ENCODE measurements at regions not wholly inside any gene's neighbourhood (a gene's known extent, or its start where the extent isn't known, plus 50 kb on each side); places are given as distances from the start of the nearest gene placed in this dataset.

DNA sequence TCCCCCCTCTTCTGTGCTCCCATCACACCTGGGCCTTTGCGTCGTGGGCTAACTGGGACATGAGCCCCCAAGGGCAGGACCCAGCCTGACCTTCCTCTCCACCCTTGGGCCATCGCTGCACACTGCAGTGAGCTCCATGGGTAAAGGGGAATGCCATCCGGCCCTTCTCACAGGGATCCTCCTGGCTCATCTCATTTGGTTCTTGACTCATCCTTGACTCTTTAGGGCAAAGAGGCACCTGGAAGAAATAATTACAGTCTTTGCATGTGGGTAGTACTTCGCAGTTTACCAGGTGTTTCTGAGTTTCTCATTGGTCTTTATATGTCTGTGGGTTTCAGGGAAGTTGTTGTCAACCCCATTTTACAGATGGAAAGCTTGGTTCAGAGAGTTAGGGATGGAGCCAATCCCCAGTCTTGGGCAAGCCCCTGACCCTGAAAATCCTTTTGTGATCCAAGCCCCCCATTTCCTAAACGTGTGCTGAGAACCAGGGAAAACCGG lies 59.3 kb upstream of the ID3 start:
- TF ChIP-seq CTCF (IDR thresholded peaks at IDR 0.05) = no peak
- TF ChIP-seq POLR2AphosphoS5 (IDR thresholded peaks at IDR 0.05) = no peak
- no peak for TF ChIP-seq POLR2A (IDR thresholded peaks at IDR 0.05)
- TF ChIP-seq EP300 (IDR thresholded peaks at IDR 0.05) = no peak

Measured in upper lobe of left lung (tissue), 4 donors.